PC-3 (cell line): ENCODE measurements at regions not wholly inside any gene's neighbourhood (a gene's known extent, or its start where the extent isn't known, plus 50 kb on each side); places are given as distances from the start of the nearest gene placed in this dataset.

ENCODE experiments used
- EZH2 ChIP-seq: fragments of 300-600 bp; sonication (generic); IDR thresholded peaks from one replicate; pipeline ENCODE4 v1.6.1; 2017; ENCODE audit warnings: antibody characterized with exemption, mild to moderate bottlenecking, low read length; ENCODE audit not compliant: unreplicated experiment
- EZH2phosphoT487 ChIP-seq: fragments of 300-600 bp; sonication (generic); IDR thresholded peaks from 2 replicates; pipeline ENCODE4 v1.6.1; 2018; ENCODE audit warnings: mild to moderate bottlenecking, antibody characterized with exemption, low read length, borderline replicate concordance
- TF ChIP-seq, protein P1 (sequence below): fragments of 300-600 bp; sonication (generic); conservative IDR thresholded peaks from 2 replicates; pipeline ENCODE4 v1.5.1; 2017; ENCODE audit warnings: antibody characterized with exemption, low read depth, mild to moderate bottlenecking, low read length

DNA sequence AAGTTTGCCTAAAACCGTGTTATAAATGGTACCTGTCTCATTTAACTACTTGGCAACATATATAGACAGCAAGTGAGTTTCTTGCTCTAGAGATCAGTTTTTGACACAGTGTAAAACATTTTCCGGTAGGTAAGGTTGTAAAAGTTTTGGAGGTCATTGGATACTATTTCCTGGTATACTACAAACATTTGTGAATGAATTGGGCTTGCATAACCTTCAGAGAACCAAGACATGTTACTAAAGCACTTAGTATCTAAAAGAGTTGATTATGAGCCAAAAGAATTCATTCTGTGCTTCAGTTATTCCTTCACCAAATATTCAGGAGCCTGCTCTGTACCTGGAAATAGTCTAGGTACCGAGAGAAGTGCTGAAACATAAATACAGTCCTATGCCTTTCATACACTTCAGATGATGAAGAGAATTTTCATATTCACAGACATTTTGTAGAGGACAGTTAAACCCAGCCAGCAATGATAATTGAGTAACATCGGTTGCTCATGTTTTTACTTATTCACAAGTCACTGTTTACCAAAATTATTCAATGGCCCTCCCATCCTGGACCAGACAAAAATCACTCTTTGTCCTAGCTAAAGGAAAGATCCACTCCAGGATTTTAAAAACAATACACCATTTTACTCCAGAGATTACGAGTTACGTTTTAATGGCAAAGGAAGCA is 319.4 kb upstream of the RBMS1 start:
- TF ChIP-seq, protein P1, sequence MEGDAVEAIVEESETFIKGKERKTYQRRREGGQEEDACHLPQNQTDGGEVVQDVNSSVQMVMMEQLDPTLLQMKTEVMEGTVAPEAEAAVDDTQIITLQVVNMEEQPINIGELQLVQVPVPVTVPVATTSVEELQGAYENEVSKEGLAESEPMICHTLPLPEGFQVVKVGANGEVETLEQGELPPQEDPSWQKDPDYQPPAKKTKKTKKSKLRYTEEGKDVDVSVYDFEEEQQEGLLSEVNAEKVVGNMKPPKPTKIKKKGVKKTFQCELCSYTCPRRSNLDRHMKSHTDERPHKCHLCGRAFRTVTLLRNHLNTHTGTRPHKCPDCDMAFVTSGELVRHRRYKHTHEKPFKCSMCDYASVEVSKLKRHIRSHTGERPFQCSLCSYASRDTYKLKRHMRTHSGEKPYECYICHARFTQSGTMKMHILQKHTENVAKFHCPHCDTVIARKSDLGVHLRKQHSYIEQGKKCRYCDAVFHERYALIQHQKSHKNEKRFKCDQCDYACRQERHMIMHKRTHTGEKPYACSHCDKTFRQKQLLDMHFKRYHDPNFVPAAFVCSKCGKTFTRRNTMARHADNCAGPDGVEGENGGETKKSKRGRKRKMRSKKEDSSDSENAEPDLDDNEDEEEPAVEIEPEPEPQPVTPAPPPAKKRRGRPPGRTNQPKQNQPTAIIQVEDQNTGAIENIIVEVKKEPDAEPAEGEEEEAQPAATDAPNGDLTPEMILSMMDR = no peak
- TF ChIP-seq EZH2 (no peak), EZH2phosphoT487 (no peak)
